ENCODE measurements at regions not wholly inside any gene's neighbourhood (a gene's known extent, or its start where the extent isn't known, plus 50 kb on each side); places are given as distances from the start of the nearest gene placed in this dataset.

DNA sequence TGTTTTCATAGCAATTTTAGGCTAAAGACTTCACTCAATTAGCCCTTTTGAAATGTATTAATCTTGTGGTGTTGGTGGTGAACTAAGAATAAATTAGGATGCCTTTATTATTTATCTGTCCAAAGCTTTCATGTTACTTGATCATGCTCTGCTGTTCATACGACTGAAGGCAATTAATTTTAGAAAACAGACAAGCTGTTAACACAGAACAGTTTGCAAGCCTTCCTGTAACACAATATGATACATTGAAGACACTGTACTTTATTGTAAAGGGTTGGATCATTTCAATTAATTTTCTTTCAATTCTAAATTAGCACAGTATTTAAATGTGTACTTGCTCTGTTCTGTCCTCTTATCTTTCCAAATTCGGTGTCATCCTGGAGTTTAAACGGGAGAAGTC lies 794.3 kb upstream of the MIR17HG start:
- ChIA-PET CTCF (no interaction called here), POLR2A (ENCODE audit: unreplicated experiment) (interaction anchor here (0.6 kb wide), 2 partner anchors 27 to 145 kb away, joined by 3 read pairs; no protein-coding TSS in a partner anchor)
- no peak overlapping the region for H3K27ac ChIP-seq (ENCODE audit: low read length)
- TF ChIP-seq, protein P1, sequence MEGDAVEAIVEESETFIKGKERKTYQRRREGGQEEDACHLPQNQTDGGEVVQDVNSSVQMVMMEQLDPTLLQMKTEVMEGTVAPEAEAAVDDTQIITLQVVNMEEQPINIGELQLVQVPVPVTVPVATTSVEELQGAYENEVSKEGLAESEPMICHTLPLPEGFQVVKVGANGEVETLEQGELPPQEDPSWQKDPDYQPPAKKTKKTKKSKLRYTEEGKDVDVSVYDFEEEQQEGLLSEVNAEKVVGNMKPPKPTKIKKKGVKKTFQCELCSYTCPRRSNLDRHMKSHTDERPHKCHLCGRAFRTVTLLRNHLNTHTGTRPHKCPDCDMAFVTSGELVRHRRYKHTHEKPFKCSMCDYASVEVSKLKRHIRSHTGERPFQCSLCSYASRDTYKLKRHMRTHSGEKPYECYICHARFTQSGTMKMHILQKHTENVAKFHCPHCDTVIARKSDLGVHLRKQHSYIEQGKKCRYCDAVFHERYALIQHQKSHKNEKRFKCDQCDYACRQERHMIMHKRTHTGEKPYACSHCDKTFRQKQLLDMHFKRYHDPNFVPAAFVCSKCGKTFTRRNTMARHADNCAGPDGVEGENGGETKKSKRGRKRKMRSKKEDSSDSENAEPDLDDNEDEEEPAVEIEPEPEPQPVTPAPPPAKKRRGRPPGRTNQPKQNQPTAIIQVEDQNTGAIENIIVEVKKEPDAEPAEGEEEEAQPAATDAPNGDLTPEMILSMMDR (conservative IDR thresholded peaks at IDR 0.05; ENCODE audit: low read depth, low read length) = no peak
- TF ChIP-seq EZH2phosphoT487 (IDR thresholded peaks at IDR 0.05; ENCODE audit: borderline replicate concordance, low read length) (no peak), EZH2 (IDR thresholded peaks at IDR 0.05; ENCODE audit: low read length, unreplicated experiment) (no peak)
- H3K4me2 ChIP-seq (ENCODE audit: low read length) = peak overlapping the region; percentile 85
- no peaks in the 10 kb centered on the region for H3K27me3 ChIP-seq (ENCODE audit: low read length)
- ATAC-seq = peak; percentile 53; the same call in 1 of the 2 replicates
- no peaks in the 10 kb centered on the region for H3K79me2 ChIP-seq (ENCODE audit: low read length)
- no peaks in the 10 kb centered on the region for H3K9me2 ChIP-seq (replicated peaks; ENCODE audit: low read length)
- no peaks in the 10 kb centered on the region for H3F3A ChIP-seq (ENCODE audit: low read length, unreplicated experiment)
- no peaks in the 10 kb centered on the region for H4K20me1 ChIP-seq (ENCODE audit: low read length)
- no peak overlapping the region for H3K9ac ChIP-seq (ENCODE audit: low read length)
- no peak for DNase-seq
- no TSS peak for BruUV-seq (replicated peaks)
- intact Hi-C loops (cut with micrococcal nuclease) = no loop called here
- H3K36me3 ChIP-seq (ENCODE audit: low read depth, low read length) = no peaks in the 10 kb centered on the region
- no peaks in the 10 kb centered on the region for H3K9me3 ChIP-seq (ENCODE audit: low read length)
- H3K4me1 ChIP-seq (ENCODE audit: insufficient read depth, low read length) = peaks cover 10% of the 10 kb centered on the region; the same call in 1 of the 2 replicates
- H3K4me3 ChIP-seq (ENCODE audit: low read length) = peak overlapping the region; percentile 68
- H2AFZ ChIP-seq (ENCODE audit: low read length) = peak overlapping the region; percentile 81

DNA sequence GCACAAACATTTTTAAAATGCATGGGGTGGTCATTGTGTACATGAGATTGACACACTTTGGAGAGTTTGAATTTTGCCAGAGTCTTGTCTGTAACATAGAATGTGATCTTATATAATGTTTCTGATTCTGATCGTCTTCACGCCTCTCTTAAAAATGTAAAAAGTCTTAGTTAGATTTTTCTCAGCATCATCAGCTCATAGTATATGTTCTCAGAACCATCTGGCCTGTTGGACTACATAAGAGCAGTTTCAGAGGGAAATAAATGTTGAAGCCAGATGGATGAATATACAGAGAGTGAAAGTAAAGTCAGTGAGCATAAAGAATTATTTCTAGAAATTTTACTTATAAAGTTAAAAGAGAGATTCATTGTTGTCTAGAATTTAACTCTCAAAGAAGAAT lies 789.9 kb upstream of the MIR17HG start:
- Histone ChIP-seq H3K4me1 (ENCODE audit: insufficient read depth, low read length) (peaks cover 9% of the 10 kb centered on the region; the same call in 1 of the 2 replicates), H2AFZ (ENCODE audit: low read length) (no peak overlapping the region), H3K27me3 (ENCODE audit: low read length) (no peaks in the 10 kb centered on the region), H3K9ac (ENCODE audit: low read length) (no peak overlapping the region), H3K9me3 (ENCODE audit: low read length) (no peaks in the 10 kb centered on the region), H3F3A (ENCODE audit: low read length, unreplicated experiment) (no peaks in the 10 kb centered on the region), H3K4me2 (ENCODE audit: low read length) (no peak overlapping the region), H3K4me3 (ENCODE audit: low read length) (no peak overlapping the region), H3K9me2 (replicated peaks; ENCODE audit: low read length) (no peaks in the 10 kb centered on the region), H3K79me2 (ENCODE audit: low read length) (no peaks in the 10 kb centered on the region), H4K20me1 (ENCODE audit: low read length) (no peaks in the 10 kb centered on the region), H3K27ac (ENCODE audit: low read length) (no peak overlapping the region), H3K36me3 (ENCODE audit: low read depth, low read length) (no peaks in the 10 kb centered on the region)
- intact Hi-C loops (cut with micrococcal nuclease) = no loop called here
- CTCF ChIA-PET = no interaction called here
- DNase-seq (no peak), ATAC-seq (no peak)
- POLR2A ChIA-PET (ENCODE audit: unreplicated experiment) = no interaction called here
- no peak for TF ChIP-seq EZH2phosphoT487 (IDR thresholded peaks at IDR 0.05; ENCODE audit: borderline replicate concordance, low read length)
- no peak for TF ChIP-seq EZH2 (IDR thresholded peaks at IDR 0.05; ENCODE audit: low read length, unreplicated experiment)
- TF ChIP-seq, protein P1 (conservative IDR thresholded peaks at IDR 0.05; ENCODE audit: low read depth, low read length) = no peak
- BruUV-seq (replicated peaks) = no TSS peak

DNA sequence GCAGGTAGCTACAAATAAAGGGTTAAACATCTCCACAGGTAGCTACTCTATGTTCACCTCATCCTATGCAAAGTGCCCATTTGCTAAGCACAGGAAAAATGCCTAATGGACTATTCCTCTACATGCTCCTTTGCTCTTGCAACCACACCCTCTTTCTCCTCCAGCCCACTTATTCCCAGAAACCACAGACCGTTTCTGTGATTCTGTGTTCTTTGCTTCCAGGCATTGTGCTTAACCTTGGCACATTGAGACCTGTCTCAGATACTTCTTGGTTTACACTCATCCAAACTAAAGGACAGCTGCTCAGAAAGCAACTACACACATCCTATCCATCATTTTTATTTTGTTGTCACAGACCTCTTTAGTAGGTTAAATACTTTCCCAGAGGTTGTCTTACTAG lies 785.0 kb upstream of the MIR17HG start:
- no peaks in the 10 kb centered on the region for H3K27me3 ChIP-seq (ENCODE audit: low read length)
- H3K4me2 ChIP-seq (ENCODE audit: low read length) = no peak overlapping the region
- H3K9me3 ChIP-seq (ENCODE audit: low read length) = no peaks in the 10 kb centered on the region
- POLR2A ChIA-PET (ENCODE audit: unreplicated experiment) = no interaction called here
- H3F3A ChIP-seq (ENCODE audit: low read length, unreplicated experiment) = no peaks in the 10 kb centered on the region
- H3K9me2 ChIP-seq (replicated peaks; ENCODE audit: low read length) = no peaks in the 10 kb centered on the region
- H4K20me1 ChIP-seq (ENCODE audit: low read length) = no peaks in the 10 kb centered on the region
- H3K9ac ChIP-seq (ENCODE audit: low read length) = no peak overlapping the region
- H3K4me1 ChIP-seq (ENCODE audit: insufficient read depth, low read length) = no peaks in the 10 kb centered on the region
- DNase-seq (no peak), ATAC-seq (no peak)
- intact Hi-C loops (cut with micrococcal nuclease) = no loop called here
- H3K36me3 ChIP-seq (ENCODE audit: low read depth, low read length) = no peaks in the 10 kb centered on the region
- no peaks in the 10 kb centered on the region for H3K79me2 ChIP-seq (ENCODE audit: low read length)
- no peak overlapping the region for H3K4me3 ChIP-seq (ENCODE audit: low read length)
- H3K27ac ChIP-seq (ENCODE audit: low read length) = no peak overlapping the region
- no peak overlapping the region for H2AFZ ChIP-seq (ENCODE audit: low read length)
- TF ChIP-seq, protein P1 (conservative IDR thresholded peaks at IDR 0.05; ENCODE audit: low read depth, low read length) = no peak
- no peak for TF ChIP-seq EZH2phosphoT487 (IDR thresholded peaks at IDR 0.05; ENCODE audit: borderline replicate concordance, low read length)
- no peak for TF ChIP-seq EZH2 (IDR thresholded peaks at IDR 0.05; ENCODE audit: low read length, unreplicated experiment)
- CTCF ChIA-PET = no interaction called here
- BruUV-seq (replicated peaks) = no TSS peak
